SK-N-SH (cell line): ENCODE measurements at regions not wholly inside any gene's neighbourhood (a gene's known extent, or its start where the extent isn't known, plus 50 kb on each side); places are given as distances from the start of the nearest gene placed in this dataset.

Experiments used
- CTCF ChIA-PET: fragments of 300-600, 350-600 bp; formaldehyde crosslinking; extraction: SDS; loops from one replicate; lab custom pipeline; 2021; lab: Yijun Ruan, JAX
- POLR2A ChIA-PET: fragments of 350-600 bp; sonication (Branson Sonifier 250); formaldehyde crosslinking; extraction: SDS; loops from one replicate; lab custom pipeline; 2020; ENCODE audit warnings: antibody characterized with exemption, inconsistent platforms; lab: Yijun Ruan, JAX
- DNase-seq: peaks from one replicate; pipeline ENCODE4 v3.0.0; 2012
- H2AFZ ChIP-seq: fragments of 200-600 bp; sonication (generic); 2 replicates; pipeline ENCODE4 v1.8.1; 2016; ENCODE audit warnings: antibody characterized with exemption, mild to moderate bottlenecking, low read depth
- H3F3A ChIP-seq: fragments of 200-600 bp; sonication (generic); replicated peaks from 2 replicates; pipeline ENCODE3; 2016; ENCODE audit warnings: antibody characterized with exemption, mild to moderate bottlenecking; ENCODE audit not compliant: insufficient read depth
- H3K27ac ChIP-seq, 2 experiments: fragments of 200-500 bp in 1 of 2; fragments of 200-600 bp in 1 of 2; sonication (Bioruptor generic) in 1 of 2; sonication (generic), shearing (Covaris generic) in 1 of 2; 2 replicates each; pipeline versions ENCODE4 v1.5.1 to v1.6.1; 2014 to 2016; ENCODE audit warnings: low read depth in 2 of 2, inconsistent platforms in 1 of 2, low read length in 1 of 2, mild to moderate bottlenecking in 1 of 2, mixed read lengths in 1 of 2
- H3K27me3 ChIP-seq: fragments of 200-600 bp; sonication (generic), shearing (Covaris generic); 2 replicates; pipeline ENCODE4 v1.6.1; 2016; ENCODE audit warnings: mixed run types; ENCODE audit not compliant: insufficient read depth
- H3K36me3 ChIP-seq, 2 experiments: fragments of 200-500 bp in 1 of 2; fragments of 200-600 bp in 1 of 2; sonication (Bioruptor generic) in 1 of 2; sonication (generic) in 1 of 2; replicated peaks in 1 of 2; 2 replicates each; pipeline versions ENCODE3 to v1.5.1; 2014 to 2016; ENCODE audit warnings: low read length in 1 of 2, mild to moderate bottlenecking in 1 of 2; ENCODE audit not compliant: insufficient read depth in 2 of 2, control insufficient read depth in 1 of 2
- H3K4me1 ChIP-seq, 2 experiments: fragments of 200-500 bp in 1 of 2; fragments of 200-600 bp in 1 of 2; sonication (Bioruptor generic) in 1 of 2; sonication (generic), shearing (Covaris generic) in 1 of 2; 2 replicates each; pipeline versions ENCODE4 v1.5.1 to v1.6.1; 2014 to 2016; ENCODE audit warnings: low read depth in 1 of 2, low read length in 1 of 2, mixed run types in 1 of 2; ENCODE audit not compliant: insufficient read depth in 2 of 2, control insufficient read depth in 1 of 2
- H3K4me2 ChIP-seq: fragments of 200-600 bp; sonication (generic), shearing (Covaris generic); 2 replicates; pipeline ENCODE4 v1.6.1; 2017; ENCODE audit warnings: mixed run types
- H3K4me3 ChIP-seq, 2 experiments: fragments of 200-500 bp in 1 of 2; fragments of 200-600 bp in 1 of 2; sonication (Bioruptor generic) in 1 of 2; sonication (generic), shearing (Covaris generic) in 1 of 2; 2 replicates each; pipeline versions ENCODE4 v1.5.1 to v1.8.1; 2014 to 2016; ENCODE audit warnings: low read depth in 2 of 2, inconsistent platforms in 1 of 2, low read length in 1 of 2, mild to moderate bottlenecking in 1 of 2, mixed read lengths in 1 of 2, moderate library complexity in 1 of 2
- H3K79me2 ChIP-seq: fragments of 200-600 bp; sonication (generic); 2 replicates; pipeline ENCODE4 v1.8.1; 2017; ENCODE audit warnings: mild to moderate bottlenecking; ENCODE audit not compliant: insufficient read depth
- H3K9ac ChIP-seq: fragments of 200-600 bp; sonication (generic); 2 replicates; pipeline ENCODE4 v1.6.1; 2017; ENCODE audit warnings: mixed run types
- H3K9me2 ChIP-seq: fragments of 200-600 bp; sonication (generic); 2 replicates; pipeline ENCODE4 v1.6.1; 2017; ENCODE audit warnings: mixed run types
- H3K9me3 ChIP-seq: fragments of 200-600 bp; sonication (generic); 2 replicates; pipeline ENCODE4 v1.6.1; 2017; ENCODE audit warnings: mixed run types, mild to moderate bottlenecking, moderate library complexity
- H4K20me1 ChIP-seq: fragments of 200-600 bp; sonication (generic); 2 replicates; pipeline ENCODE4 v1.6.1; 2017; ENCODE audit warnings: mild to moderate bottlenecking, mixed run types; ENCODE audit not compliant: insufficient read depth
- CHD2 ChIP-seq: fragments of 150-350 bp; IDR thresholded peaks from 2 replicates; pipeline ENCODE4 v1.6.1; 2018; ENCODE audit warnings: low read length; ENCODE audit not compliant: partially characterized antibody
- ELF1 ChIP-seq: IDR thresholded peaks from 2 replicates; pipeline ENCODE4 v1.4.0; 2012
- FOSL2 ChIP-seq: IDR thresholded peaks from 2 replicates; pipeline ENCODE4 v1.4.0; 2012; ENCODE audit warnings: low read depth, mild to moderate bottlenecking, moderate library complexity, borderline replicate concordance
- FOXJ3 ChIP-seq: sonication (generic); formaldehyde crosslinking; IDR thresholded peaks from 2 replicates; pipeline ENCODE4 v1.5.1; 2020; ENCODE audit warnings: mild to moderate bottlenecking, missing genetic modification reagents
- FOXM1 ChIP-seq: IDR thresholded peaks from 2 replicates; pipeline ENCODE4 v1.4.0; 2012; ENCODE audit warnings: low read depth, mild to moderate bottlenecking
- NFIC ChIP-seq: IDR thresholded peaks from 2 replicates; pipeline ENCODE4 v1.4.0; 2012; ENCODE audit warnings: borderline replicate concordance
- RAD21 ChIP-seq: IDR thresholded peaks from 2 replicates; pipeline ENCODE4 v1.6.1; 2012; ENCODE audit warnings: mild to moderate bottlenecking, low read length
- SIN3A ChIP-seq: IDR thresholded peaks from 2 replicates; pipeline ENCODE4 v1.6.1; 2012; ENCODE audit warnings: low read depth, mild to moderate bottlenecking, low read length, moderate library complexity, borderline replicate concordance
- YY1 ChIP-seq: IDR thresholded peaks from 2 replicates; pipeline ENCODE4 v1.4.0; 2012; ENCODE audit warnings: low read depth, mild to moderate bottlenecking
- WGBS: methylation state at CpG from one replicate; pipeline ENCODE4 v1.1.6; 2017; ENCODE audit warnings: low lambda C conversion rate; 5-methylcytosine and 5-hydroxymethylcytosine counted together
- TF ChIP-seq, protein P1 (sequence below): IDR thresholded peaks from 2 replicates; pipeline ENCODE4 v1.4.0; 2012; ENCODE audit warnings: low read depth, borderline replicate concordance
- TF ChIP-seq, protein P2 (sequence below): IDR thresholded peaks from 2 replicates; pipeline ENCODE4; 2012
- TF ChIP-seq, protein P3 (sequence below): IDR thresholded peaks from 2 replicates; pipeline ENCODE4 v1.4.0; 2012; ENCODE audit warnings: low read depth
- TF ChIP-seq, protein P4 (sequence below): fragments of 150-350 bp; IDR thresholded peaks from 2 replicates; pipeline ENCODE4 v1.6.1; 2017; ENCODE audit warnings: antibody characterized with exemption, low read length, low read depth, borderline replicate concordance
- TF ChIP-seq, protein P5 (sequence below): IDR thresholded peaks from 2 replicates; pipeline ENCODE4 v1.6.1; 2012; ENCODE audit warnings: mild to moderate bottlenecking, low read depth, low read length, moderate library complexity

DNA sequence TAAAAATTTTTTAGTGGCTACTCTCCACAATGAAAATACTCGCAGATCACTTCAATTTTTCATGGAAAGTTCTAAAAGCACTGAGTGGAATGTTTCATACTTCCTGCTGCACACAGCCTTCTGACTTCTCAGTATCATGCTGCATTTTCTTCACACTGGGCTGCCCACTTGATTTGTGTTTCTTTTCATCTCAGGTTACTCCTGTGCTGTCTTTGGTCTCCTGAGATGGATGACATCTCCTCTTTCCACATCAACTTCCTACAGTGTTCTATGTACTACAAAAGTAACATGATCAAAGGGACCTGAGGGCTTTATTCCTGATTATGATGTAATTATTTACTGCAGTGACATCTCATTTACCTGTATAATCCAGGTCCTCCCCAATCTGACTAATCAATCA lies 927.7 kb downstream of the ROBO2 start:
- Histone ChIP-seq H4K20me1 (no peaks in the 10 kb centered on the region), H2AFZ (no peak overlapping the region), H3K4me1 (no peaks in the 10 kb centered on the region), H3K27me3 (no peaks in the 10 kb centered on the region), H3K9me2 (no peaks in the 10 kb centered on the region), H3K4me3 (no peak overlapping the region), H3K9ac (no peak overlapping the region), H3K4me2 (no peak overlapping the region), H3K36me3 (no peaks in the 10 kb centered on the region), H3F3A (no peaks in the 10 kb centered on the region), H3K27ac (no peak overlapping the region), H3K79me2 (no peaks in the 10 kb centered on the region), H3K9me3 (no peaks in the 10 kb centered on the region)
- TF ChIP-seq, protein P1, sequence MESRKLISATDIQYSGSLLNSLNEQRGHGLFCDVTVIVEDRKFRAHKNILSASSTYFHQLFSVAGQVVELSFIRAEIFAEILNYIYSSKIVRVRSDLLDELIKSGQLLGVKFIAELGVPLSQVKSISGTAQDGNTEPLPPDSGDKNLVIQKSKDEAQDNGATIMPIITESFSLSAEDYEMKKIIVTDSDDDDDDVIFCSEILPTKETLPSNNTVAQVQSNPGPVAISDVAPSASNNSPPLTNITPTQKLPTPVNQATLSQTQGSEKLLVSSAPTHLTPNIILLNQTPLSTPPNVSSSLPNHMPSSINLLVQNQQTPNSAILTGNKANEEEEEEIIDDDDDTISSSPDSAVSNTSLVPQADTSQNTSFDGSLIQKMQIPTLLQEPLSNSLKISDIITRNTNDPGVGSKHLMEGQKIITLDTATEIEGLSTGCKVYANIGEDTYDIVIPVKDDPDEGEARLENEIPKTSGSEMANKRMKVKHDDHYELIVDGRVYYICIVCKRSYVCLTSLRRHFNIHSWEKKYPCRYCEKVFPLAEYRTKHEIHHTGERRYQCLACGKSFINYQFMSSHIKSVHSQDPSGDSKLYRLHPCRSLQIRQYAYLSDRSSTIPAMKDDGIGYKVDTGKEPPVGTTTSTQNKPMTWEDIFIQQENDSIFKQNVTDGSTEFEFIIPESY, result no peak
- TF ChIP-seq, protein P2, sequence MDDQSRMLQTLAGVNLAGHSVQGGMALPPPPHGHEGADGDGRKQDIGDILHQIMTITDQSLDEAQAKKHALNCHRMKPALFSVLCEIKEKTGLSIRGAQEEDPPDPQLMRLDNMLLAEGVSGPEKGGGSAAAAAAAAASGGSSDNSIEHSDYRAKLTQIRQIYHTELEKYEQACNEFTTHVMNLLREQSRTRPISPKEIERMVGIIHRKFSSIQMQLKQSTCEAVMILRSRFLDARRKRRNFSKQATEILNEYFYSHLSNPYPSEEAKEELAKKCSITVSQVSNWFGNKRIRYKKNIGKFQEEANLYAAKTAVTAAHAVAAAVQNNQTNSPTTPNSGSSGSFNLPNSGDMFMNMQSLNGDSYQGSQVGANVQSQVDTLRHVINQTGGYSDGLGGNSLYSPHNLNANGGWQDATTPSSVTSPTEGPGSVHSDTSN, result no peak
- TF ChIP-seq CHD2, result no peak
- TF ChIP-seq FOXM1, result no peak
- TF ChIP-seq, protein P3, sequence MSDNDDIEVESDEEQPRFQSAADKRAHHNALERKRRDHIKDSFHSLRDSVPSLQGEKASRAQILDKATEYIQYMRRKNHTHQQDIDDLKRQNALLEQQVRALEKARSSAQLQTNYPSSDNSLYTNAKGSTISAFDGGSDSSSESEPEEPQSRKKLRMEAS, result no peak
- no peak for TF ChIP-seq RAD21
- TF ChIP-seq SIN3A, result no peak
- TF ChIP-seq NFIC, result no peak
- TF ChIP-seq ELF1, result no peak
- TF ChIP-seq, protein P4, sequence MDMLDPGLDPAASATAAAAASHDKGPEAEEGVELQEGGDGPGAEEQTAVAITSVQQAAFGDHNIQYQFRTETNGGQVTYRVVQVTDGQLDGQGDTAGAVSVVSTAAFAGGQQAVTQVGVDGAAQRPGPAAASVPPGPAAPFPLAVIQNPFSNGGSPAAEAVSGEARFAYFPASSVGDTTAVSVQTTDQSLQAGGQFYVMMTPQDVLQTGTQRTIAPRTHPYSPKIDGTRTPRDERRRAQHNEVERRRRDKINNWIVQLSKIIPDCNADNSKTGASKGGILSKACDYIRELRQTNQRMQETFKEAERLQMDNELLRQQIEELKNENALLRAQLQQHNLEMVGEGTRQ, result no peak
- no peak for TF ChIP-seq FOXJ3
- ChIA-PET CTCF (no interaction called here), POLR2A (no interaction called here)
- DNase-seq, result no peak
- 66% methylated on average over 1 of the region's 1 CpG for WGBS

DNA sequence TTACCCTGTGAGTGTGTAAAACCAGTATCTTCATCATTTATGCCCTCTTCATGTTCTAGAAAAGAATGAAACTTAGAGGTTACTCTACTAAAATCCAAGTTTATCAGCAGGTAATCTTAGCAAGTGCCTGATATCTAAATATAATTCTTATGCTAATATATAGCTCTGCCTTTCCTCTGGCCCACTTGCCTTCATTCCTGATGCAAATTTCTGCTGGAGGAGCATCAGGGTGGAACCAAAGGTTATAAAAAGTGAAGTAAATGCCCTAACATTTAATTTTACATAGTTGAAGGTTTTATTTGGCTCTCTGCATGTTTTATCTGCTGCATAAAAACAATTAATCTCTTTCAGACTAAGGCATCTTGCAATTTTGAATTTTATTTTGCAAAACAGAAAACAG lies 936.2 kb downstream of the ROBO2 start:
- Histone ChIP-seq H3K9ac (no peak overlapping the region), H3K4me1 (no peaks in the 10 kb centered on the region), H4K20me1 (no peaks in the 10 kb centered on the region), H3K9me2 (no peaks in the 10 kb centered on the region), H3K27me3 (no peaks in the 10 kb centered on the region), H3K79me2 (no peaks in the 10 kb centered on the region), H3K4me2 (no peak overlapping the region), H3F3A (no peaks in the 10 kb centered on the region), H3K4me3 (no peak overlapping the region), H2AFZ (no peak overlapping the region), H3K9me3 (no peaks in the 10 kb centered on the region), H3K36me3 (no peaks in the 10 kb centered on the region), H3K27ac (no peak overlapping the region)
- no peak for TF ChIP-seq FOSL2
- TF ChIP-seq, protein P5, sequence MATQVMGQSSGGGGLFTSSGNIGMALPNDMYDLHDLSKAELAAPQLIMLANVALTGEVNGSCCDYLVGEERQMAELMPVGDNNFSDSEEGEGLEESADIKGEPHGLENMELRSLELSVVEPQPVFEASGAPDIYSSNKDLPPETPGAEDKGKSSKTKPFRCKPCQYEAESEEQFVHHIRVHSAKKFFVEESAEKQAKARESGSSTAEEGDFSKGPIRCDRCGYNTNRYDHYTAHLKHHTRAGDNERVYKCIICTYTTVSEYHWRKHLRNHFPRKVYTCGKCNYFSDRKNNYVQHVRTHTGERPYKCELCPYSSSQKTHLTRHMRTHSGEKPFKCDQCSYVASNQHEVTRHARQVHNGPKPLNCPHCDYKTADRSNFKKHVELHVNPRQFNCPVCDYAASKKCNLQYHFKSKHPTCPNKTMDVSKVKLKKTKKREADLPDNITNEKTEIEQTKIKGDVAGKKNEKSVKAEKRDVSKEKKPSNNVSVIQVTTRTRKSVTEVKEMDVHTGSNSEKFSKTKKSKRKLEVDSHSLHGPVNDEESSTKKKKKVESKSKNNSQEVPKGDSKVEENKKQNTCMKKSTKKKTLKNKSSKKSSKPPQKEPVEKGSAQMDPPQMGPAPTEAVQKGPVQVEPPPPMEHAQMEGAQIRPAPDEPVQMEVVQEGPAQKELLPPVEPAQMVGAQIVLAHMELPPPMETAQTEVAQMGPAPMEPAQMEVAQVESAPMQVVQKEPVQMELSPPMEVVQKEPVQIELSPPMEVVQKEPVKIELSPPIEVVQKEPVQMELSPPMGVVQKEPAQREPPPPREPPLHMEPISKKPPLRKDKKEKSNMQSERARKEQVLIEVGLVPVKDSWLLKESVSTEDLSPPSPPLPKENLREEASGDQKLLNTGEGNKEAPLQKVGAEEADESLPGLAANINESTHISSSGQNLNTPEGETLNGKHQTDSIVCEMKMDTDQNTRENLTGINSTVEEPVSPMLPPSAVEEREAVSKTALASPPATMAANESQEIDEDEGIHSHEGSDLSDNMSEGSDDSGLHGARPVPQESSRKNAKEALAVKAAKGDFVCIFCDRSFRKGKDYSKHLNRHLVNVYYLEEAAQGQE, result no peak
- TF ChIP-seq YY1, result no peak
- DNase-seq, result no peak
- POLR2A ChIA-PET, result no interaction called here
- CTCF ChIA-PET, result no interaction called here
